ENCODE measurements at regions not wholly inside any gene's neighbourhood (a gene's known extent, or its start where the extent isn't known, plus 50 kb on each side); places are given as distances from the start of the nearest gene placed in this dataset.

GRCh38 chr2:240365971-240366471 is 69.4 kb upstream of the GPC1 start:
- Histone ChIP-seq H3K36me3 (no peaks in the 10 kb centered on the region), H3K4me3 (no peak overlapping the region), H3K9me3 (peaks cover 0 to 8% (median 6%) of the 10 kb centered on the region in 4 donors), H3K27me3 (no peaks in the 10 kb centered on the region), H3K4me1 (peaks cover 24 to 28% (median 26%) of the 10 kb centered on the region in 4 donors), H3K27ac (replicated peaks in 1 of 4) (no peak overlapping the region)
- no peak for TF ChIP-seq EP300 (IDR thresholded peaks at IDR 0.05)
- no peak for TF ChIP-seq CTCF (IDR thresholded peaks at IDR 0.05)
- no peak for TF ChIP-seq POLR2AphosphoS5 (IDR thresholded peaks at IDR 0.05)
- no peak for TF ChIP-seq POLR2A (IDR thresholded peaks at IDR 0.05; ENCODE audit: low read depth)
- intact Hi-C loops (cut with DNase I): no loop called here
- 76% methylated on average over 9 of the region's 9 CpGs for WGBS
- DNase-seq (ENCODE audit: extremely low spot score): no peak

DNA sequence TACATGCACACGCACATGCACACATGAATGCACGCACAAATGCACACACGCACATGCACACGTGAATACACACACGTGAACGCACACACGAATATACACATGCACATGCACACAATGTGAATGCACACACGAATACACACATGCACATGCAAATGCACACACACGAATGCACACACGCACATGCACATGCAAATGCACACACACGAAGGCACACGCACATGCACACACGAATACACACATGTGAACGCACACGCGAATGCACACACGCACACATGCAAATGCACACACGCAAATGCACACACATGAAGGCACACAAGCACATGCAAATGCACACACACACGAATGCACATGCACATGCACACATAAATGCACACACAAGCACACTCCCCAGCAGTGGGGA is 68.6 kb upstream of the GPC1 start:
- no peaks in the 10 kb centered on the region for H3K9me3 ChIP-seq
- 97% methylated on average over 19 of the region's 19 CpGs for WGBS
- H3K4me1 ChIP-seq: peaks cover 29 to 36% (median 31%) of the 10 kb centered on the region in 4 donors
- TF ChIP-seq POLR2AphosphoS5 (IDR thresholded peaks at IDR 0.05) (no peak), POLR2A (IDR thresholded peaks at IDR 0.05; ENCODE audit: low read depth) (no peak), CTCF (IDR thresholded peaks at IDR 0.05) (no peak)
- H3K27ac ChIP-seq (replicated peaks in 1 of 4): no peak overlapping the region
- no peak overlapping the region for H3K4me3 ChIP-seq
- no peak for DNase-seq (ENCODE audit: extremely low spot score)
- no peaks in the 10 kb centered on the region for H3K36me3 ChIP-seq
- no peaks in the 10 kb centered on the region for H3K27me3 ChIP-seq
- intact Hi-C loops (cut with DNase I): no loop called here

DNA sequence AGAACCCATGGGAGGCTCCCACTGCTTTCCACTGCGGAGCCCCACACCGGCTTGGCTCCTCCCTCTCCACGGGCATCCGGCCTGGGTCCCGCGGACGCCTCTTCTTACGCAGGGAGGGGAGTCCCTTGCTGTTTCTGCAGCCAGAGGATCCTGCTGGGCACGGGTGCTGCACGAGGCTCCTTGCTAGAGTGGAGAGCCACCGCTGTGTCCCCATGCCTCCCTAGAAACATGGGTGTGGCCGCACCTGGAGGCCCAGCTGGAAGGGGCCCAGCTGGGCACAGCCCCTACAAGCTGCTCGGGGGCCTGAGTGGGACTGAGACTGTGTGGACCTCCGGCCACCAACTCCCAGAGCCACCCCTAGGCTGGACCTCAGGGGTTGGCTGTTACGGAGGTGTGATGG is 67.7 kb upstream of the GPC1 start:
- no peak overlapping the region for H3K27ac ChIP-seq (replicated peaks in 1 of 4)
- no peaks in the 10 kb centered on the region for H3K36me3 ChIP-seq
- no peaks in the 10 kb centered on the region for H3K9me3 ChIP-seq
- H3K4me3 ChIP-seq: no peak overlapping the region
- no peak for TF ChIP-seq POLR2A (IDR thresholded peaks at IDR 0.05; ENCODE audit: low read depth)
- TF ChIP-seq EP300 (IDR thresholded peaks at IDR 0.05): no peak
- TF ChIP-seq CTCF (IDR thresholded peaks at IDR 0.05): no peak
- no peak for TF ChIP-seq POLR2AphosphoS5 (IDR thresholded peaks at IDR 0.05)
- no peaks in the 10 kb centered on the region for H3K27me3 ChIP-seq
- DNase-seq (ENCODE audit: extremely low spot score): no peak
- 94% methylated on average over 14 of the region's 15 CpGs for WGBS
- peaks cover 30 to 44% (median 38%) of the 10 kb centered on the region in 4 donors for H3K4me1 ChIP-seq
- intact Hi-C loops (cut with DNase I): no loop called here

DNA sequence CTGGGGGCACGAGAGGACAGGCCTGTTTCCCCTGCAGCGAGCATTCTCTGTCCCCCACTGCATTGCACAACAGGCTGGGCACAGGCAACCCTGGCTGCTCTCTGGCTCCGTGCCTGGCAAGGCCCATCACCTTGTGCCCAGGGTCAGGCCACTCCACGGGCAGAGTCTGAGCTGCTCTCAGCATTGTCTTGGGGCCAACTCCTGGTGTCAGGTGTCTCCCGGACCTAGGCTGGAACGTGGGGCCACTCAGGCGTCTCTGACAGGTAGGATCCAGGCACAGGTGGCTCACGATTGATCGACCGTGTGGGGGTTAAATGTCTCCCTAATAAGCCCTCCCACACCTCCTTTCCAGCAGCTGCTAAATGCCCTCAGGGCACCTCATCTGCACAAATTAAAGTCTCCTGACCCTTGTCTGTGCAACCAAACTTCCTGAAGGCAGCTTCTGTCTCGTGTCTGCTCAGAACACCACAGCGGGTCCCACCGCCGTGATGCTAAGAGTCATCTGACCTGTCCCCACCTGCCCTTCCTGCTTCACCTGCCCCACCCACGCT is 66.6 kb upstream of the GPC1 start:
- H3K27me3 ChIP-seq: no peaks in the 10 kb centered on the region
- intact Hi-C loops (cut with DNase I): no loop called here
- 86% methylated on average over 14 of the region's 15 CpGs for WGBS

More for the DNA sequence above, 66.6 kb upstream of the GPC1 start:
- no peaks in the 10 kb centered on the region for H3K36me3 ChIP-seq
- peak overlapping the region; percentile 83 to 90 (median 87) for H3K27ac ChIP-seq (replicated peaks in 1 of 4)
- TF ChIP-seq CTCF (IDR thresholded peaks at IDR 0.05) (no peak), POLR2A (IDR thresholded peaks at IDR 0.05; ENCODE audit: low read depth) (no peak), POLR2AphosphoS5 (IDR thresholded peaks at IDR 0.05) (no peak), EP300 (IDR thresholded peaks at IDR 0.05) (no peak)
- H3K4me3 ChIP-seq: no peak overlapping the region
- H3K4me1 ChIP-seq: peaks cover 36 to 54% (median 49%) of the 10 kb centered on the region in 4 donors
- no peak for DNase-seq (ENCODE audit: extremely low spot score)
- H3K9me3 ChIP-seq: no peaks in the 10 kb centered on the region
